Activated CD8-positive, alpha-beta memory T cell treated with anti-CD3 and anti-CD28 coated beads for 1 hour (primary cell): ENCODE measurements at regions not wholly inside any gene's neighbourhood (a gene's known extent, or its start where the extent isn't known, plus 50 kb on each side); places are given as distances from the start of the nearest gene placed in this dataset.

Experiments used
- DNase-seq, 2 donors: peaks; one replicate each; pipeline ENCODE4 v3.0.0-alpha.2; 2020; ENCODE audit warnings: low read depth in 1 of 2; ENCODE audit errors: extremely low read depth in 1 of 2

GRCh38 chr21:43304621-43305335 lies 122.2 kb downstream of the SIK1 start:
- DNase-seq, result no peak

DNA sequence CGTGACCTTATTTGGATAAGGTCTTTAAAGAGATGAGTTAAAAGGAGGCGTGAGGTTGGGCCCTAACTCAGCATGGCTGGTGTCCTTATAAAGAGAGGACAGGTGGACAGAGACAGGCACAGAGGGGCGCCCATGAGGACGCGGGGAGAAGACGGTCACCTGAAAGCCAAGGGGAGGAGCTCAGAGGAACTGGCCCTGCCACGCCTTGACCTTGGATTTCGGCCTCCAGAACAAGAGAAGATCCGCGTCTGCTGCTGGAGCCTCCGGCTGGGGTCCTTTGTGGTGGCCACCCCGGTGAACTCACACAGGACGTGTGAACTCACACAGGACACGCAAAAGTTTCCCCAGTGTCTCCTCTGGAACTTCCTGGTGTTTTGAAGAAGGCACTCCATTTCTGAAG lies 122.7 kb downstream of the SIK1 start:
- DNase-seq, result no peak

GRCh38 chr21:43303275-43304178 lies 123.4 kb downstream of the SIK1 start:
- DNase-seq, result no peak

DNA sequence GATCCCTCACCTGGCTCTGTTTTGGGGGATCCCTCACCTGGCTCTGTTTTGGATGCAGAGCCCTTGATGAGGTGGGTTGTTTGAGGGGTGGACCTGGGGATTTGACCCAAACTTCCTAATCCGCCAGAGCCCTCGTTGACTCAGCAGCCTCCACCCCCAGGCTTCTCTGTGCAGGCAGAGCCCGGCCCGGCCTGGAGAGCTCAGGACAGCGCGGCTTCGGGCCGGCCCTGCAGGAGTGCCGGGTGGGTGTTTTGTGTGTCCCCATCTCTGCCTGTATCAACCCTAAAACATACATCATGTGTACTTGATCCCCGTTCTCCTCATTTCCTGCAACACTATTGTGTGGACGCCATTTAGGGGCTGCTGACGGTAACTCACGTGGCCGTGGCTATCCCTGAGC lies 124.2 kb downstream of the SIK1 start:
- DNase-seq, result no peak

DNA sequence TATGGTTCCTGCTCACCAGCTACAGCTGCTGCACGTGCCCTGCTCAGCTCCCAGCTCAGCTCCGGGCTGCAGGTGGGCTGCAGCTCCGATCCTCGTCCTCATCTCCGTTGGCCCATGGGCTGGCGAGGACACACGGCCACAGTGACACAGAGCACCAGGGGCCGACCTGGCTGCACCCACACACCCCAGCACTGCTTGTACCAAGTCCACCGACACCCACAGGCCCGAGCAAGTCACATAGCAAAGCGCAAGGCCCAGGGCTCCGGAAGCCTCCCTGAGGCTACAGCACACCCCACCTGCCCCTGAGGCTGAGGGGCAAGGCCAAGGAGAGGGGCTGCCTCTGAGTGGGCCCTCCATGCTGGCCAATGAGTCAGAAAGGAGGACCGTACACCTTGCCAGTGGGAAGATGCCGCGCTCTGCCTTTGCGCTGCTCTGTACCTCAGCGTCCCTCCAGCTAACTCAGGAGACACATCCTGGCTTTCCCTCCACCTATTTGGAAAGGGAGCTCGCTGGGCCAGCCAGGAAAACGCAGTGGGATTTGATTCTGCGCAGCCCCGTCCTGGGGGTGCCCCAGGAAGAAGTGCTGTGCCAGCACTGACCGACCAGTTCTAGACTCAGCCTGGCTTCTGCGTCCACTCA lies 124.8 kb downstream of the SIK1 start:
- DNase-seq, result no peak

DNA sequence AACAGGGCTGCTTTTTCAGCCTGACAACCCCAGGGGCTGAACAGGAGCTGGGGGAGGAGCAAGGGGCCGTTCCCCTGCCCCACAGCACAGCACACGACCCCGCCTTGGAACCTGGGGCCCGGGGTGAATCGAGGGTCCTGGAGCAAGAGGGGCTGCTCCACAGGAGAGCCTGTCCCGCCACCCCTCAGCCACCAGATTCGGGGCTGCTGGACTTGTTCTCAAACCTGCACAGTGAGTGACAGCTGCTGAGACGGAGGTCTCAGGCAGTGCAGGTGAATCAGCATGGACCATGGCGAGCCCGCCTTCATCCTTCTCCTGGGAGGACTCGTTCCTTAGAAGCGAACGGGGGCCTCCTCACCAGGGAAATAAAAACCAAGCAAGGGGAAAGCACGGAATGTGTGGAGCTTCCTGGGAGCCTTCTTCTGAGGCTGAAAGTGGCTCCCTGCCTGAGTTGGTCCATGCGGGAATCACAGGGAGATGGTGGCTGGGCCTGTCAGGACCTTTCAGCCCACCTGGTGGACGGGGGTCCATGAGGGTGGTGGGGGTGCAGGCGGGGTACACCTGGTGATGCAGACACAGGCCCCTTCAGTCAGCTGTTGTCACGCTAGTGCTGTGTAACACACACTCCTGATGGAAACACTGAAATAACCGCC lies 125.4 kb downstream of the SIK1 start:
- DNase-seq, result no peak

- DNase-seq, result no peak
Measured at GRCh38 chr21:43300496-43301408, 126.2 kb downstream of the SIK1 start.

DNA sequence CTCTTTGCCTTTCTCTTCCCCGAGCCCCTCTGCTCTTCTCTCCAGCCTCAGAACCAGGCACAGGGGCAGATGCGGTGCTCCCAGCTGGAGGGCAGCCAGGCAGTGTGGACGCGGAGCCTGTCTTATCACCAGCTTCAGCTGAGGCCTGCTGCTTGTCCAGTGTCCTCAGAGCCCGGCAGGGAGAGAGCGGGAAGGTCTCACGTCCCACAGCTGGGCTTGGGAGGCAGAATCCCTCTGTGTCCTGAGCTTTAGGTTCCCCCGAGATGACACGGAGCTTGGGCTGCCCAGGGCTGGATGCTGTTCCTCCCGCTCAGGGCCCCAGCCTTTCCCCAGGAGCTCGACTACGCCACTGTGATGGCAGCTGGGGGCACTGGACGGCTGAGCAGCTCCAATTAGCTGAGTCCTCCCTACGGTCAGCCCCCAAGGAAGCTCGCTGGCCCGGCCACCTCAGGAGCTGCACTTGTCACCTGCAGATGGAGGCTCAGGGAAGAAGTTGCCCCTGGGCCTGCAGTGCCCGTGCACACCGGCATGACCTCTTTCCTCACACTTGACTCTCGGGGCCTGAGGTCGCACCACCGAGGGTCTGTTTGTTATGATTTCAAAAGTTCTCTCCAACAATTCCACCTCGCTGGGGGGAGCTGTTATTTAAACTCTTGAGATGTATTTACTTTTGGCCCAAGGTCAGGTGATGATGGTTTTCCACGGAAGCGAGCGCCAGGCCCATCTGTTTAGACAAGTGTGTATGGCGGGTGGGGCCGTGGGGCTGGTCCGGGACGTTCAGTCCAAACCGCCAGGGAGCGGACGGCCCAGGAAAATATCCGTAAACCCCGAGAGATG lies 127.3 kb downstream of the SIK1 start:
- no peak for DNase-seq

- DNase-seq, result no peak
Measured at GRCh38 chr21:43298546-43299440, 128.1 kb downstream of the SIK1 start.

DNA sequence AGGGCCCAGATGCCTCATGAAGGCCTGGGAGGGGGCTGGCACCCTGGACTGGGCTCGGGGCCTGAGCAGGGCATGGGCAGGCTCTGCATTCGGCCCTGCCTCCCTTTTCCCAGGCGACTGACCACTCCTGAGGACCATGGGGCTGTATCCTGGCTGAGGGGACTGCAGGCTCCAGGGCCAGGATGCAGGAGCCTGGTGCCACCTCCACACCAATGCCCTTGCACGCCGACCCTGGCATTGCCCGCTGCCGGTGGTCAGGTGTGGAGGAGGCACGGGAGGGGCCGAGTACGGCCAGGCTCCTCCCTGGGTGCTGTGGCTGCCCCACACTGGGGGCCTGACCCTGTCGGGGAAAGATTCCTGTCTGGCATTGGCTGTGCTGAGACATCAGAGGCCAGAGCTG lies 128.9 kb downstream of the SIK1 start:
- DNase-seq, result no peak

DNA sequence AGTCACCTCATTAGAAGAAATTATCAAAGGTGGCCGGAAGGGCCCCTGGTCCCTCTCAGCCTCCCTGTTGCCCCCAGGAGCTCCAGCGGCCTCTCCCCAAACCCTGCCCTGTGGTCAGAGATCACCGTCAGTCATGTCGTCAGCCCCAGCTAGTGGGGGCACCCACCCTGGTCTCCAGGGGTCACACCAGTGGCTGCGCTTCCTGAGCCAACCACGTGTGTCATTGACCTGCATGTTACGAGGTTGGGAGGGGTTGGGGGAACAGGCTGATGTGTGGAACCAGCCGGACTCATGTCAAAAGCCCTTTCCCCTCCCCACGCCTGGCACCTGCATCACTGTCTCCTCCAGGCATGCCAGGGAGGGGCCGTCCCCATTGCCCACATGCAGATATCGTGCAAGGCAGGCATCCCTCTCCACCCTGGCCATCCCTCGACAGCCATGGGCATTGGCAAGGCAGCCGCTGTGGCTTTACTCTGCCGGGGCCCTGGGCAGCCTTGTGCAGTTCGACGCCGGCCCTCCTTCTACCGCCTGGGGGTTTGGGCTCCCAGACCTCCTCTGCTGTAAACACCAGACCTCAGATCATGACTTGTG lies 128.7 kb downstream of the CRYAA start:
- DNase-seq, result no peak

DNA sequence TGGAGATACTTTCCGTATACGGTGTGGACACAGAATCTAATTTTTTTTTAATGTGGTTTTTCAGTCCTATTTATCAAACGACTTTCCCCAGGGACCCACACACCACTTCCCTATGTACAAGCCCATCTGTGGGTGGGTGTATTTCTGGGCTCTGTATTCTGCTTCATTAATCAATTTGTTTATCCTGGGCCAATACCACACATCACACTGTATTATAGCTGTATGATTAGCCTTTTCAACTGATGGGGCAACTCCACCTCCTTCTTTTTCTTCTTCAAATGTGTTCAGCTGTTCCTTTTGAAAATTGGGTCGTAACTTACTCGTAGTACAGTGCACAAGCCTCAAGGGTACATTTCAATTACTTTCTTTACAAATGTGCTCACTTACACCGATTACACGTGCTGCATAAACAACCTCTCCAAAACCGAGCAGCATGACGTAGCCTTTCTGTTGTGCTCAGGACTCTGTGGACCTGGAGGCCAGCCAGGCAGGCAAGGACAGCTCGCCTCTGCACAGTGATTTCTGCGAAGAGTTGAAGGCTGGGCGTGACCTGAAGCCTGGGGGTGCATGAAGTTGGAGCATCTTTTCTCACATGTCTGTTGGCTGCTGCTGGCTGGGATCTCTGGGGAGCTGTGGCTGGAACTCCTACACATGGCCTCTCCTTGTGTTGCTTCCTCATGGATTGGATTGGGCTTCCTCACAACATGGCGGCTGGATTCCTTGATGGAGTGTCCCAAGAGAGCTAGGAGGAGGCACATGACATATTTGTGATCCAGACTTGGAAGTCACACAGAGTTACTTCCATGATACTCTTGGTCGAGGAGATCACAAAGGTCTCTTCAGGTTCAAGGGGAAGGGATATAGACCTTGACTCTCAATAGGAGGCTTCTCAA lies 126.5 kb downstream of the CRYAA start:
- DNase-seq, result no peak

- no peak for DNase-seq
Measured at GRCh38 chr21:43294194-43294902, 125.5 kb downstream of the CRYAA start.

GRCh38 chr21:43292866-43293142 lies 124.0 kb downstream of the CRYAA start:
- no peak for DNase-seq

DNA sequence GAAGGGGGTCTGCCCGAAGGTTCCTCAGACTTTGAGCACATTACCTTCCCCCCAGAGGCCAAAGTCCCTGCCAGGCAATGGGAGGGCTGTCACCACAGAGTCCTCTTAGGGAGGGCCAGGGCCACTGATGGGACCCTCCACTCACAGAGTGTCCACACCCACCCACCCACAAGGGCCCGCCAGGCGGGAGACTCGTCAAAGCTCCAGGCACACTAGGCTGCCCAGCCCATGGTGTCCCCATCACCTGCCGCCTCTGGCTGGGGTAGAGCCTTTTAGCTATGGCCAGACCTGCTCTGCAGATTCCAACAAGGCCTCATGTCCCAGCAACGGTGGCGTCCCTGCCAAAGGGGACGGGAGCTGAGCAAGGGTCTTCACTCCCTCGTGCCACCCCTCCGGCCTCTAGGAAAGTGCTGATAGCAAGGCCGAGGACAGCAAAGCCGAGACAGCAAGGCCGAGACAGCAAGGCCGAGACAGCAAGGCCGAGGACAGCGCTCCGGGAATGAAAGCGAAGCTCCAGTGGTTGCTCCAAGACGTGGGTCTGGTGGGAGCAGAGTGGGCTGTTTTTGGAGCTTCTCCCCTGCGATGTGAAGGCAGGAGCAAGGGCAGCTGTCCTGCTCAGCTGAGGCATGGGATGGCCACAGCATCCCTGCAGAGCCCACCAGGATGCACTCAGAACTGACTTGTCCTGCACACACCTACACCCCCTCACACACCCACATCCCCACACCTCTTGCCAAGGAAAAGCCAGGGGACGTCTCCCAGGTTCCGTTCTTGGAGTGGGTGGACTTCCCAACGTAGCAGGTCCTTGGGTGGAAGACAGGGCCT lies 123.4 kb downstream of the CRYAA start:
- DNase-seq, result no peak
